Liver (tissue), 8 donors: ENCODE measurements at regions not wholly inside any gene's neighbourhood (a gene's known extent, or its start where the extent isn't known, plus 50 kb on each side); places are given as distances from the start of the nearest gene placed in this dataset.

Source experiments
- DNase-seq: peaks from one replicate; pipeline ENCODE4 v3.0.0-alpha.2; 2017; ENCODE audit warnings: low spot score
- H3K27ac ChIP-seq, 2 donors: one replicate each; pipeline ENCODE4 v1.7.0; 2013; ENCODE audit warnings: inconsistent platforms in 2 of 2, low read length in 2 of 2, control low read depth in 1 of 2, low read depth in 1 of 2, mild to moderate bottlenecking in 1 of 2
- H3K27me3 ChIP-seq, 4 donors: one replicate each; pipeline versions ENCODE4 v1.6.1 to v1.7.0; 2013; ENCODE audit warnings: low read length in 3 of 4, inconsistent platforms in 1 of 4, mild to moderate bottlenecking in 1 of 4, moderate library complexity in 1 of 4; ENCODE audit not compliant: control insufficient read depth in 4 of 4, insufficient read depth in 4 of 4
- H3K36me3 ChIP-seq, 4 donors: one replicate each; pipeline versions ENCODE4 v1.6.1 to v1.7.0; 2013; ENCODE audit warnings: low read length in 3 of 4, mild to moderate bottlenecking in 3 of 4, low read depth in 1 of 4, moderate library complexity in 1 of 4; ENCODE audit not compliant: control insufficient read depth in 4 of 4, insufficient read depth in 3 of 4
- H3K4me1 ChIP-seq, 4 donors: one replicate each; pipeline versions ENCODE4 v1.6.1 to v1.7.0; 2013; ENCODE audit warnings: low read length in 3 of 4, mild to moderate bottlenecking in 3 of 4, moderate library complexity in 1 of 4; ENCODE audit not compliant: control insufficient read depth in 4 of 4, insufficient read depth in 4 of 4
- H3K4me3 ChIP-seq, 3 donors: one replicate each; pipeline versions ENCODE4 v1.6.1 to v1.7.0; 2013; ENCODE audit warnings: low read length in 3 of 3, control low read depth in 1 of 3, low read depth in 1 of 3, mild to moderate bottlenecking in 1 of 3
- H3K9ac ChIP-seq, 2 donors: one replicate each; pipeline ENCODE4 v1.7.0; 2013; ENCODE audit warnings: low read length in 2 of 2, mild to moderate bottlenecking in 2 of 2, moderate library complexity in 2 of 2, control low read depth in 1 of 2, low read depth in 1 of 2
- H3K9me3 ChIP-seq, 4 donors: one replicate each; pipeline versions ENCODE4 v1.6.1 to v1.7.0; 2013; ENCODE audit warnings: low read length in 3 of 4; ENCODE audit not compliant: control insufficient read depth in 4 of 4
- ATF3 ChIP-seq: IDR thresholded peaks from 2 replicates; pipeline ENCODE4 v1.6.1; 2016; ENCODE audit warnings: antibody characterized with exemption
- CTCF ChIP-seq: fragments of 150-350 bp; IDR thresholded peaks from 2 replicates; pipeline ENCODE4 v1.5.1; 2017; ENCODE audit warnings: improper control_type of control experiment, low read depth, low read length; ENCODE audit not compliant: missing input control
- EGR1 ChIP-seq, 2 donors: IDR thresholded peaks; 2 replicates each; pipeline ENCODE4 v1.6.1; 2016 to 2018; ENCODE audit warnings: antibody characterized with exemption in 2 of 2, low read depth in 2 of 2
- FOXA1 ChIP-seq: IDR thresholded peaks from 2 replicates; pipeline ENCODE4 v1.6.1; 2016; ENCODE audit warnings: antibody characterized with exemption
- FOXA2 ChIP-seq: IDR thresholded peaks from 2 replicates; pipeline ENCODE4 v1.6.1; 2016; ENCODE audit warnings: antibody characterized with exemption
- GABPA ChIP-seq, 2 donors: IDR thresholded peaks in 1 of 2; conservative IDR thresholded peaks in 1 of 2; 2 replicates each; pipeline ENCODE4 v1.6.1; 2016; ENCODE audit warnings: antibody characterized with exemption in 2 of 2, mild to moderate bottlenecking in 1 of 2, moderate library complexity in 1 of 2
- HNF4A ChIP-seq, 2 donors: conservative IDR thresholded peaks; 2 replicates each; pipeline ENCODE4 v1.6.1; 2016; ENCODE audit warnings: antibody characterized with exemption in 2 of 2, mild to moderate bottlenecking in 2 of 2
- JUND ChIP-seq, 2 donors: IDR thresholded peaks; 2 replicates each; pipeline ENCODE4 v1.6.1; 2016; ENCODE audit warnings: antibody characterized with exemption in 2 of 2
- NR2F2 ChIP-seq: IDR thresholded peaks from 2 replicates; pipeline ENCODE4 v1.6.1; 2016; ENCODE audit warnings: antibody characterized with exemption
- RAD21 ChIP-seq, 2 donors: IDR thresholded peaks; 2 replicates each; pipeline ENCODE4 v1.6.1; 2016; ENCODE audit warnings: antibody characterized with exemption in 2 of 2, mild to moderate bottlenecking in 2 of 2
- RXRA ChIP-seq, 2 donors: IDR thresholded peaks; 2 replicates each; pipeline ENCODE4 v1.6.1; 2017 to 2018; ENCODE audit warnings: antibody characterized with exemption in 2 of 2, mild to moderate bottlenecking in 1 of 2
- SP1 ChIP-seq: IDR thresholded peaks from 2 replicates; pipeline ENCODE4 v1.6.1; 2018; ENCODE audit warnings: antibody characterized with exemption, mild to moderate bottlenecking
- YY1 ChIP-seq: IDR thresholded peaks from 2 replicates; pipeline ENCODE4 v1.6.1; 2016; ENCODE audit warnings: antibody characterized with exemption, mild to moderate bottlenecking
- ZBTB33 ChIP-seq: IDR thresholded peaks from 2 replicates; pipeline ENCODE4 v1.6.1; 2016; ENCODE audit warnings: antibody characterized with exemption
- WGBS: extraction: QIAGEN DNeasy Blood & Tissue Kit; methylation state at CpG from one replicate; pipeline ENCODE4 v1.1.7; 2013; 5-methylcytosine and 5-hydroxymethylcytosine counted together
- TF ChIP-seq, protein P1 (sequence below): IDR thresholded peaks from 2 replicates; pipeline ENCODE4 v1.6.1; 2016; ENCODE audit warnings: antibody characterized with exemption
- TF ChIP-seq, protein P2 (sequence below): IDR thresholded peaks from 2 replicates; pipeline ENCODE4 v1.6.1; 2016; ENCODE audit warnings: antibody characterized with exemption, mild to moderate bottlenecking
- donor health status: healthy.
- donor health status: healthy.
- donor health status: healthy.
- donor health status: healthy.
- donor health status: healthy.

DNA sequence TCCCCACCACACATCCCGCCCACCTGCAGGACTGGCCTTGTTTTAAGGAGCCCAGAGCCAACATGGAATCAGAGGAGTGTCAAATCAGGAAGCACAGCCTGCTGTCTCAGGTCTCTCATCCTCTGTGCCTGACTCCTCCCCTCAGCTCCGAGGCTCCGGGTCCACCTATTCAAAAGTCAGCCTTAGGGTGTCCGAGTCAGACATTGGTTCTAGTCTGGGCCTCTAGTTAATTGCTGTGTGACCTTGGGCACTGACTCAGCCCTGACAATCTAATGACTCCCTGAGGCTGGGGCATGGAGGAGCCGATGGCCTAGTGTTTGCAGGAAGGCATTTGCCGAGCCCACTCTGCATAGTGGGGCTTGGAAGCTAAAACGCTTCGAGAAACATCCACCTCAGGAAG is 223.1 kb upstream of the PPP2R2D start:
- TF ChIP-seq HNF4A (conservative IDR thresholded peaks at IDR 0.05) (no peak), FOXA2 (no peak), FOXA1 (no peak), CTCF (no peak), NR2F2 (no peak), JUND (IDR thresholded peaks at IDR 0.05) (no peak), YY1 (no peak), ZBTB33 (no peak)
- TF ChIP-seq, protein P1, sequence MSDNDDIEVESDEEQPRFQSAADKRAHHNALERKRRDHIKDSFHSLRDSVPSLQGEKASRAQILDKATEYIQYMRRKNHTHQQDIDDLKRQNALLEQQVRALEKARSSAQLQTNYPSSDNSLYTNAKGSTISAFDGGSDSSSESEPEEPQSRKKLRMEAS: no peak
- H3K36me3 ChIP-seq: no peaks in the 10 kb centered on the region
- peaks cover 0 to 7% (median 2%) of the 10 kb centered on the region in 4 donors for H3K9me3 ChIP-seq
- no peaks in the 10 kb centered on the region for H3K27me3 ChIP-seq
- H3K9ac ChIP-seq: no peak overlapping the region
- H3K4me3 ChIP-seq: no peak overlapping the region
- WGBS: 69% methylated on average over 8 of the region's 8 CpGs
- DNase-seq: no peak
- H3K27ac ChIP-seq: no peak overlapping the region
- H3K4me1 ChIP-seq: no peaks in the 10 kb centered on the region

DNA sequence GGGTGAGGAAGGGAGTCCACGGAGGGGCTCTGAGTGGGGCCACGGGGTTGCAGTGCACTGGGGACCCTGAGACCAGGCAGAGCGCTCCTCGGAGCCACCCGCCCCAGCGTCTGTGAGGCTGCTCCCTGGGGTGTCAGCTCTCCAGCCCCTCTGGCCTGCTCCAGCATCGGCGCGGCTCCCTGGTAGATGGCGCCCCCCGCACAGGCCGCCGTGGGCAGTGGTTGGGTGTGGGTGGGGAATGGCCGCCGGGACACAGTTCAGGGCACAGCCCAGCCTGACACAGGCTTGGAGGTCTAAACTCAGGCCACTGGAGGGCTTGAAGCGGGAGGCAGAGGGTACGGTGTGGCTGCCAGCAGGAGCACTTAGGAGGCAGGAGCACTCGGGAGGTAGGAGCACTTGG is 222.6 kb upstream of the PPP2R2D start:
- Histone ChIP-seq H3K4me3 (no peak overlapping the region), H3K9me3 (peaks cover 0 to 7% (median 0%) of the 10 kb centered on the region in 4 donors), H3K4me1 (no peaks in the 10 kb centered on the region), H3K27ac (no peak overlapping the region), H3K27me3 (no peaks in the 10 kb centered on the region), H3K36me3 (no peaks in the 10 kb centered on the region), H3K9ac (no peak overlapping the region)
- WGBS: 86% methylated on average over 18 of the region's 18 CpGs
- TF ChIP-seq EGR1 (IDR thresholded peaks at IDR 0.05; ENCODE audit: low read depth in 2 of 2) (no peak), FOXA2 (no peak)
- DNase-seq: no peak

GRCh38 chr10:131678613-131679012 is 222.2 kb upstream of the PPP2R2D start:
- 84% methylated on average over 7 of the region's 7 CpGs for WGBS
- TF ChIP-seq GABPA (IDR thresholded peaks at IDR 0.05 in 1 of 2, conservative IDR thresholded peaks at IDR 0.05 in 1 of 2): no peak
- TF ChIP-seq FOXA1: no peak
- no peak for TF ChIP-seq RXRA (IDR thresholded peaks at IDR 0.05)
- no peak for TF ChIP-seq FOXA2
- TF ChIP-seq SP1: no peak
- TF ChIP-seq, protein P2, sequence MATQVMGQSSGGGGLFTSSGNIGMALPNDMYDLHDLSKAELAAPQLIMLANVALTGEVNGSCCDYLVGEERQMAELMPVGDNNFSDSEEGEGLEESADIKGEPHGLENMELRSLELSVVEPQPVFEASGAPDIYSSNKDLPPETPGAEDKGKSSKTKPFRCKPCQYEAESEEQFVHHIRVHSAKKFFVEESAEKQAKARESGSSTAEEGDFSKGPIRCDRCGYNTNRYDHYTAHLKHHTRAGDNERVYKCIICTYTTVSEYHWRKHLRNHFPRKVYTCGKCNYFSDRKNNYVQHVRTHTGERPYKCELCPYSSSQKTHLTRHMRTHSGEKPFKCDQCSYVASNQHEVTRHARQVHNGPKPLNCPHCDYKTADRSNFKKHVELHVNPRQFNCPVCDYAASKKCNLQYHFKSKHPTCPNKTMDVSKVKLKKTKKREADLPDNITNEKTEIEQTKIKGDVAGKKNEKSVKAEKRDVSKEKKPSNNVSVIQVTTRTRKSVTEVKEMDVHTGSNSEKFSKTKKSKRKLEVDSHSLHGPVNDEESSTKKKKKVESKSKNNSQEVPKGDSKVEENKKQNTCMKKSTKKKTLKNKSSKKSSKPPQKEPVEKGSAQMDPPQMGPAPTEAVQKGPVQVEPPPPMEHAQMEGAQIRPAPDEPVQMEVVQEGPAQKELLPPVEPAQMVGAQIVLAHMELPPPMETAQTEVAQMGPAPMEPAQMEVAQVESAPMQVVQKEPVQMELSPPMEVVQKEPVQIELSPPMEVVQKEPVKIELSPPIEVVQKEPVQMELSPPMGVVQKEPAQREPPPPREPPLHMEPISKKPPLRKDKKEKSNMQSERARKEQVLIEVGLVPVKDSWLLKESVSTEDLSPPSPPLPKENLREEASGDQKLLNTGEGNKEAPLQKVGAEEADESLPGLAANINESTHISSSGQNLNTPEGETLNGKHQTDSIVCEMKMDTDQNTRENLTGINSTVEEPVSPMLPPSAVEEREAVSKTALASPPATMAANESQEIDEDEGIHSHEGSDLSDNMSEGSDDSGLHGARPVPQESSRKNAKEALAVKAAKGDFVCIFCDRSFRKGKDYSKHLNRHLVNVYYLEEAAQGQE: no peak
- no peak for TF ChIP-seq ATF3
- TF ChIP-seq NR2F2: no peak
- TF ChIP-seq JUND (IDR thresholded peaks at IDR 0.05): no peak
- no peak for TF ChIP-seq CTCF
- TF ChIP-seq RAD21 (IDR thresholded peaks at IDR 0.05): no peak
- TF ChIP-seq YY1: no peak

More at GRCh38 chr10:131678613-131679012, 222.2 kb upstream of the PPP2R2D start:
- no peak overlapping the region for H3K9ac ChIP-seq
- H3K36me3 ChIP-seq: no peaks in the 10 kb centered on the region
- no peak overlapping the region for H3K27ac ChIP-seq
- no peaks in the 10 kb centered on the region for H3K27me3 ChIP-seq
- peaks cover 0 to 7% (median 0%) of the 10 kb centered on the region in 4 donors for H3K9me3 ChIP-seq
- DNase-seq: no peak
- H3K4me1 ChIP-seq: no peaks in the 10 kb centered on the region
- no peak overlapping the region for H3K4me3 ChIP-seq
